ENCODE measurements at regions not wholly inside any gene's neighbourhood (a gene's known extent, or its start where the extent isn't known, plus 50 kb on each side); places are given as distances from the start of the nearest gene placed in this dataset.

DNA sequence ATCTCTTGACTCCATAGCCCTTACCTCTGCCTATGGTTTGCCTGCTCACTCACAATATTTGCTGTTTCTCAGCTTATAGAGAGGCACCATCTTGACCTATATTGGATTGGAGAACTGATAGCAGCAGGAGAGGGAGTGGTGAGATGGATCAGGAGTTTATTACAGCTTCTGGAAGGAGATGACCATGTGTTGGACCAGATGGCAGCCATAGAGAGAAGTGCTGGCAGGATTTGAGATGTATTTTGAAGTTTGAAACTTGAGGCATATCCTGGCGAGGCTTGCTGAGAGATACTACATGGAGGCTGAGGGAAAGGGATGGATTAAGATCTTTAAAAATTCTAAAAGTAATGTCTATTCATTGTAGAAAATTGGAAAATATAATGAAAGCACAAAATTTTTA lies 198.0 kb upstream of the ZFP64 start:
- Histone ChIP-seq H3K18ac (ENCODE audit: extremely low read depth, low read length) (no peak overlapping the region), H2AFZ (ENCODE audit: low read length) (no peak overlapping the region), H3K27ac (ENCODE audit: low read depth, low read length) (no peak overlapping the region), H3K27me3 (replicated peaks in 1 of 4; ENCODE audit: control insufficient read depth in 3 of 4, extremely low read depth in 1 of 4, insufficient read depth in 3 of 4, low read length in 3 of 4) (no peaks in the 10 kb centered on the region), H3K23ac (ENCODE audit: insufficient read length) (no peak overlapping the region), H3K4ac (replicated peaks; ENCODE audit: insufficient read length, low read depth, low read length) (no peak overlapping the region), H3K79me1 (ENCODE audit: low read depth, low read length) (no peaks in the 10 kb centered on the region), H3K4me2 (ENCODE audit: insufficient read depth in 1 of 2, low read depth in 2 of 2, low read length in 2 of 2) (no peak overlapping the region), H4K91ac (replicated peaks; ENCODE audit: insufficient read length, low read length) (no peak overlapping the region), H3K23me2 (ENCODE audit: low read depth, low read length) (no peaks in the 10 kb centered on the region), H3K9me3 (ENCODE audit: insufficient read depth in 2 of 2, low read depth in 1 of 2, low read length in 1 of 2) (no peaks in the 10 kb centered on the region), H2BK12ac (ENCODE audit: low read depth, low read length) (no peak overlapping the region), H3K4me3 (ENCODE audit: extremely low read depth in 1 of 4, insufficient read depth in 2 of 4, low read depth in 3 of 4, low read length in 4 of 4) (no peak overlapping the region), H2BK20ac (ENCODE audit: low read length) (no peak overlapping the region), H2BK15ac (ENCODE audit: low read length) (no peak overlapping the region), H3K56ac (replicated peaks; ENCODE audit: insufficient read length, low read depth, low read length) (no peak overlapping the region), H3K9ac (replicated peaks in 1 of 4; ENCODE audit: extremely low read depth in 1 of 4, low read depth in 3 of 4, low read length in 3 of 4) (no peak overlapping the region), H3K36me3 (ENCODE audit: control insufficient read depth in 2 of 4, insufficient read depth in 4 of 4, low read length in 3 of 4) (no peaks in the 10 kb centered on the region), H4K20me1 (replicated peaks in 1 of 2; ENCODE audit: control insufficient read depth in 1 of 2, insufficient read depth in 2 of 2, low read length in 2 of 2) (no peaks in the 10 kb centered on the region), H4K8ac (ENCODE audit: extremely low read depth, insufficient read depth, low read length) (no peak overlapping the region), H4K5ac (ENCODE audit: insufficient read length, low read depth, low read length) (no peak overlapping the region), H2BK5ac (ENCODE audit: low read depth, low read length) (no peak overlapping the region), H2BK120ac (replicated peaks; ENCODE audit: low read depth, low read length) (no peak overlapping the region), H3K14ac (ENCODE audit: insufficient read length) (no peak overlapping the region), H3K4me1 (replicated peaks in 1 of 4; ENCODE audit: control insufficient read depth in 3 of 4, insufficient read depth in 4 of 4, low read length in 3 of 4) (no peaks in the 10 kb centered on the region), H3K79me2 (ENCODE audit: control insufficient read depth in 1 of 2, insufficient read depth in 2 of 2, low read length in 2 of 2) (no peaks in the 10 kb centered on the region), H2AK5ac (ENCODE audit: low read depth, low read length) (no peak overlapping the region)
- 94% methylated on average over 1 of the region's 1 CpG; no CpG with 5 or more reads in 1 of the 2 experiments for whole genome bisulfite sequencing, 2 experiments (ENCODE audit: extremely low coverage in 1 of 2, insufficient coverage in 1 of 2, insufficient read length in 1 of 2, insufficient replicate concordance in 2 of 2, low coverage in 1 of 2, low lambda C conversion rate in 2 of 2, missing lambda C conversion rate in 1 of 2)
- ChIA-PET CTCF (ENCODE audit: partially characterized antibody) (interaction anchor here (1.4 kb wide), 1 partner anchor 11 kb away, joined by 7 read pairs; no protein-coding TSS in a partner anchor), POLR2A (ENCODE audit: partially characterized antibody) (interaction anchor here (0.8 kb wide), 1 partner anchor 180 kb away, joined by 3 read pairs; no protein-coding TSS in a partner anchor)
- FAIRE-seq (no peak), DNase-seq (ENCODE audit: low read depth in 1 of 2, low spot score in 2 of 2) (no peak)
- TF ChIP-seq ZNF274 (IDR thresholded peaks at IDR 0.05; ENCODE audit: borderline replicate concordance, extremely low read depth, low read length) (no peak), HDAC2 (IDR thresholded peaks at IDR 0.05; ENCODE audit: borderline replicate concordance in 1 of 2, low read depth in 2 of 2, low read length in 2 of 2) (no peak), EGR1 (IDR thresholded peaks at IDR 0.05; ENCODE audit: borderline replicate concordance, low read depth, low read length) (no peak), CHD1 (IDR thresholded peaks at IDR 0.05; ENCODE audit: low read depth, low read length) (no peak), BRCA1 (IDR thresholded peaks at IDR 0.05; ENCODE audit: low read depth, low read length) (no peak), SP2 (IDR thresholded peaks at IDR 0.05; ENCODE audit: low read length) (no peak), GABPA (IDR thresholded peaks at IDR 0.05; ENCODE audit: borderline replicate concordance, insufficient read depth, low read length) (no peak), SP4 (IDR thresholded peaks at IDR 0.05; ENCODE audit: low read length) (no peak), SIRT6 (IDR thresholded peaks at IDR 0.05; ENCODE audit: low read length) (no peak)

Data from H1 (cell line).